22Rv1 (cell line): ENCODE measurements at regions not wholly inside any gene's neighbourhood (a gene's known extent, or its start where the extent isn't known, plus 50 kb on each side); places are given as distances from the start of the nearest gene placed in this dataset.

Source experiments
- ZFX ChIP-seq: fragments of 450-650 bp; IDR thresholded peaks from 2 replicates; pipeline ENCODE4 v1.6.1; 2017; ENCODE audit warnings: antibody characterized with exemption, borderline replicate concordance
- TF ChIP-seq, protein P1 (sequence below): fragments of 450-650 bp; IDR thresholded peaks from 2 replicates; pipeline ENCODE4 v1.5.1; 2017; ENCODE audit warnings: mild to moderate bottlenecking

DNA sequence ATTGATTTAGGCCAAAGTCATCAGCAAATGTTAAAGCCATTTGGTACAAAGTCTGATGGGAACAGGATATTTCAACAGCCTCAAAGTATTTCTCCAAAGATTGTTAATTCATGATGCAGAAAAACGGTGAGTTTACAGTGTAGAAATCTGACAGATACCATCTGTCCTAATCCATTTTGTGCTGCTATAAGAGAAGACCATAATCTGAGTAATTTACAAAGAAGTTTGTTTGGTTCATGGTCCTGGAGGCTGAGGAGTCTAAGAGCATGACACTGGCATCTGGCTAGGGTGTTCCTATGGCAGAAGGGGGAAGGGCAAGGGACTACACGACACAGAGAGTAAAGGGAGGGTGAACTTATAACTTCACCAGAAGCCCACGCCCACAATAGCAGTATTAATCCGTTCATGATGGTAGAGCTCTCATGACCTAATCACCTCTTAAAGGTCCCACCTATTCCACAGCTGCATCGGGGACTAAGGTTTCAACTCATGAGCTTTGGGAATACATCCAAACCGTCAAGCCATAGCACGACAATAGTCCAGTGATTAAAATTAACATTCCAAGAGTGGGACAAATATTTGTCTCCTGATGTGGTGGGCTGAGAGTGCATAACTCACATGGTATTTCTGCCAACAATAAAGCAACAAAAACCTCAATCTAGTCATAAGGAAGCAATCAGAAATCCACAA is 298.6 kb upstream of the AKR1E2 start:
- no peak for TF ChIP-seq ZFX
- TF ChIP-seq, protein P1, sequence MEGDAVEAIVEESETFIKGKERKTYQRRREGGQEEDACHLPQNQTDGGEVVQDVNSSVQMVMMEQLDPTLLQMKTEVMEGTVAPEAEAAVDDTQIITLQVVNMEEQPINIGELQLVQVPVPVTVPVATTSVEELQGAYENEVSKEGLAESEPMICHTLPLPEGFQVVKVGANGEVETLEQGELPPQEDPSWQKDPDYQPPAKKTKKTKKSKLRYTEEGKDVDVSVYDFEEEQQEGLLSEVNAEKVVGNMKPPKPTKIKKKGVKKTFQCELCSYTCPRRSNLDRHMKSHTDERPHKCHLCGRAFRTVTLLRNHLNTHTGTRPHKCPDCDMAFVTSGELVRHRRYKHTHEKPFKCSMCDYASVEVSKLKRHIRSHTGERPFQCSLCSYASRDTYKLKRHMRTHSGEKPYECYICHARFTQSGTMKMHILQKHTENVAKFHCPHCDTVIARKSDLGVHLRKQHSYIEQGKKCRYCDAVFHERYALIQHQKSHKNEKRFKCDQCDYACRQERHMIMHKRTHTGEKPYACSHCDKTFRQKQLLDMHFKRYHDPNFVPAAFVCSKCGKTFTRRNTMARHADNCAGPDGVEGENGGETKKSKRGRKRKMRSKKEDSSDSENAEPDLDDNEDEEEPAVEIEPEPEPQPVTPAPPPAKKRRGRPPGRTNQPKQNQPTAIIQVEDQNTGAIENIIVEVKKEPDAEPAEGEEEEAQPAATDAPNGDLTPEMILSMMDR = no peak
